ENCODE measurements at regions not wholly inside any gene's neighbourhood (a gene's known extent, or its start where the extent isn't known, plus 50 kb on each side); places are given as distances from the start of the nearest gene placed in this dataset.

DNA sequence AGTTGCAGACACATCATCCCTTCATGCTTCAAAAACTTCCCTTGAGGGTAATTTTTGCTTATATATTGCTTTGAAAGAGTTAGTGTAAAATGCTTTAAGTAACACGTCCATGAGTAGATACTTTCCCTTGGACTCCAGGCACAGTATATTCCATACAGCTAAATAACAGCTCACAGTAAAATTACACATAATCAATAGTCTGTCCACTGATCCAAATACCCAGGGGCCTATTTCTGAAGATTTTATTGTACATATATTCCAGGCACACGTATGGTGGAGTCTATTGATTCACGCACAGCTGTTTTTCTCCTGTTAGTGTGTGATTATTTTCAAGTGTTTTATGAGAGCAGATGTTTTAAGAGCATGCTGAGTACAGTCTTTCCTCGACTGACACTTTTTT lies 223.7 kb upstream of the GRAMD2B start:
- no peak for TF ChIP-seq CTCF (IDR thresholded peaks at IDR 0.05; ENCODE audit: extremely low read depth in 1 of 2, insufficient read depth in 1 of 2, low read depth in 1 of 2, low read length in 2 of 2)
- TF ChIP-seq POLR2A (IDR thresholded peaks at IDR 0.05; ENCODE audit: low read depth, low read length): no peak
- no peak for TF ChIP-seq POLR2AphosphoS5 (IDR thresholded peaks at IDR 0.05; ENCODE audit: insufficient read depth, low read depth, low read length)

All from endothelial cell of umbilical vein (primary cell).